ENCODE measurements at regions not wholly inside any gene's neighbourhood (a gene's known extent, or its start where the extent isn't known, plus 50 kb on each side); places are given as distances from the start of the nearest gene placed in this dataset.

- TF ChIP-seq TAF1 (IDR thresholded peaks at IDR 0.05; ENCODE audit: borderline replicate concordance, low read depth, low read length) (no peak), POLR2AphosphoS5 (IDR thresholded peaks at IDR 0.05; ENCODE audit: low read depth, low read length) (no peak), POLR2A (IDR thresholded peaks at IDR 0.05; ENCODE audit: low read depth, low read length) (no peak)
- DNase-seq (ENCODE audit: insufficient read length) (no peak), FAIRE-seq (no peak)
These were observed 92.3 kb upstream of the SLC38A2 start for GRCh38 chr12:46464863-46465262.

GRCh38 chr12:46462641-46463355 lies 90.2 kb upstream of the SLC38A2 start:
- TF ChIP-seq TAF1 (IDR thresholded peaks at IDR 0.05; ENCODE audit: borderline replicate concordance, low read depth, low read length), result no peak
- FAIRE-seq (no peak), DNase-seq (ENCODE audit: insufficient read length) (no peak)

DNA sequence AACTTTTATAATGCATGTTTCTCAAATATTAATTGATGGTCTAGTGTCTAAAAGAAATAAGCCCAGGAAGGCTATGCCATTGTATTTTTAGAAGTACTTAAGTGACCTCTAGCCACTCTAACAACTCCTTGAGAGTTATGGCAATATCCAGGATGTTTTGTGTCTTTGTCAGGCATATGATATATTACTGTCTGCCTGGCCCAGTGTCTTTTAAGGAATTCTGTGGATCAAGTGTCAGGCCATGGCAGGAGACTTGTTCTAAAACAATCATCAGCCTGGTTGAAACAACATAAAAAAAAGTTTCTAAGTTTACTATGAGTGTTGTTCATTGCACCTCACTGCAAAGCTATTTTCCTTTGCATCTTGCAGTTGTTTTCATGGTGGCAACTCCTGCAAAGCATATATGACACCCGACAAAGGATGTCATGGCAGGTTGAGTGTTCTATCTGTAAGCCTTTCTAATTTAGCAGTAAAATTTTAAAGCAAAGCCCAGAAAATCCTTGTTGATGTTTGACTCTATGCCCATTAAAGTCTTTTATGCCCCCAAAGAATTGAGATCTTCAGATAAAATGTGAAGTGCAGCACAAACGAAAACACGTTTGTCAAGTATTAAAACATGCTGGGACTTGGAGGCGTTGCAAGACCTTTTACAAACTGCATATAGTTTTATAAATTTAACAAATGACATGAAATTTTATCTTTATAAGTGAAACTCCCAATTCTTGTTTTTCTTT lies 89.5 kb upstream of the SLC38A2 start:
- FAIRE-seq (no peak), DNase-seq (ENCODE audit: insufficient read length) (no peak)
- TF ChIP-seq POLR2AphosphoS5 (IDR thresholded peaks at IDR 0.05; ENCODE audit: low read depth, low read length) (no peak), TAF1 (IDR thresholded peaks at IDR 0.05; ENCODE audit: borderline replicate concordance, low read depth, low read length) (no peak), POLR2A (IDR thresholded peaks at IDR 0.05; ENCODE audit: low read depth, low read length) (no peak)

GRCh38 chr12:46461459-46461858 lies 88.9 kb upstream of the SLC38A2 start:
- DNase-seq (ENCODE audit: insufficient read length) (no peak), FAIRE-seq (no peak)
- no peak for TF ChIP-seq POLR2A (IDR thresholded peaks at IDR 0.05; ENCODE audit: low read depth, low read length)
- no peak for TF ChIP-seq POLR2AphosphoS5 (IDR thresholded peaks at IDR 0.05; ENCODE audit: low read depth, low read length)
- TF ChIP-seq TAF1 (IDR thresholded peaks at IDR 0.05; ENCODE audit: borderline replicate concordance, low read depth, low read length), result no peak

GRCh38 chr12:46460682-46461210 lies 88.2 kb upstream of the SLC38A2 start:
- no peak for TF ChIP-seq POLR2AphosphoS5 (IDR thresholded peaks at IDR 0.05; ENCODE audit: low read depth, low read length)
- no peak for TF ChIP-seq POLR2A (IDR thresholded peaks at IDR 0.05; ENCODE audit: low read depth, low read length)
- no peak for TF ChIP-seq TAF1 (IDR thresholded peaks at IDR 0.05; ENCODE audit: borderline replicate concordance, low read depth, low read length)
- DNase-seq (ENCODE audit: insufficient read length), result no peak
- no peak for FAIRE-seq

DNA sequence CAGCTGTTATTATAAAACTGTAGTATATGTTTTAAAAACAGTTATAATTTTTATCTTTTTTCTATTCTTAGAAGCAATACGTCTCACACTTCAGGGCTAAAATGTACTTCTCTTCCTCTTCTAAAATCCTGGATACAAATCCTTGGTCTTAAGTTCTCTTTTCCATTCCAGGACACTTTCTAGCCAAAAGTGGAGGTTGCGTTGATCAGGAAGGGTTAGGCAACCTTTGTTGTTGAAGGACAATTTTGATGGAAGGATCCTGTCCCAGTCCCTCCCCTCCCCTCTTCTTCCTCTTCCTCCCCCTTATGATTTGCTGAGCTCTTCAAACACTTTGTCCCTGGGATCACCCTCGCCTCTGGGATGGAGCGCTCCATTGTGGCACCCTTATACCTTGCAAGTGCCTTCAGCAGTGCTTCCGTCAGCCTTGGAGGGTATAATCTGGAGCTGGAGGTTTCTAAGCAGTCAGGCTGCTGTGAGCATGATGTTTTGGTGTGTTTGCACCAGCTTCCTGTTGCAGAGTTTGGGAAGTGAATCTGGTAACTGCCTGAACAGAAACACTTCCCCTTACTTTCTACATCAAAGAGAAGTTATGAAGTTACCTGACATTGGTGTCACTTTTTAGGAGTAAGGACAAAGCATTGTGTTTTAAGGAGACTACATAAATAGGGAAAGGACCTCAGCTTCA lies 87.4 kb upstream of the SLC38A2 start:
- no peak for DNase-seq (ENCODE audit: insufficient read length)
- no peak for FAIRE-seq
- no peak for TF ChIP-seq TAF1 (IDR thresholded peaks at IDR 0.05; ENCODE audit: borderline replicate concordance, low read depth, low read length)

DNA sequence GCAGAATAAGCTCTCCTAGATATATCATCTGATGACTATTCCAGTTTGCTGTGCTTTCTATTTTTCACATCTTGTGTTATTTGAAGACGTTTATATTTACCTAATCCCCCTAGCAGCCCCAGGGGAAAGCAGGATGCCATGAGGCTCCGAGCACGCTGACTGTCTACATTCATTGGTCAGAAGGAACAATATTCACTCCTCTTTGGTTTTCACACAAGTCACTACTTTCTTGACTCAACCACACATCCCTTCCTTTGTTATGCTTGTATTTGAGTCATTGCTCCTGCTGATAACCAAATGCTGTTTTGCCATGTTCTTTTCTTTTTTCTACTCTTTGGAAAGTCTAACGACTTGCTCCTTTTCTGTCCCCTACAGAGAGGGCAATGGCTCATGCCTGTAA lies 86.5 kb upstream of the SLC38A2 start:
- TF ChIP-seq POLR2A (IDR thresholded peaks at IDR 0.05; ENCODE audit: low read depth, low read length), result no peak
- TF ChIP-seq TAF1 (IDR thresholded peaks at IDR 0.05; ENCODE audit: borderline replicate concordance, low read depth, low read length), result no peak
- no peak for TF ChIP-seq POLR2AphosphoS5 (IDR thresholded peaks at IDR 0.05; ENCODE audit: low read depth, low read length)
- DNase-seq (ENCODE audit: insufficient read length), result no peak
- FAIRE-seq, result no peak

DNA sequence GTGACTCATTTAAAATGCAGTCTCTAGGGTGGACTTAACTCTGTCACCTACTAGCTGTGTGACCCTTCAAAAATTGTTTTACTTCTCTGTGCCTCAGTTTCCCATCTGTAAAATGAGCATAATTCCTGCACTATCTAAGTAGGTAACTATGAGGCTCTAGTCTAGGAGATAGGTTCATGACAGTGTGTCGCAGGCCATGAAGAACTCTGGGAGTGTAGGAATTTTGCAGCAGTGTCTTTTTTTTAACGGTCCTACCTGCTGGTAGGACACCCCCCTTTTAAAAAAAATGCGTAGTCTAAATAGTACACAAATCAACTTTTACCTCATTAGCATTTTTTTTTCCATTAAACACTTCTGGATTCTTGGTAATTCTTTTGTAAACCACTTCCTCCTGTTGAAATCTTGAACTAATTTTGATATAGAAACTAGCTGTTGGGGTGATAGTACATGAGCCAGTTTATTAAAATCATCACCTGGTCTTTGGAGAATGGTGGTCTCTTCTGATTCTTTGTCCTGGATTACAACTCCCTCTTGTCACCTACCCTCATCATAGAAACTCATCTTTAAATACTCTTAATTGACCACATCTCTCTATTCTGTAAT lies 86.0 kb upstream of the SLC38A2 start:
- no peak for DNase-seq (ENCODE audit: insufficient read length)
- no peak for TF ChIP-seq TAF1 (IDR thresholded peaks at IDR 0.05; ENCODE audit: borderline replicate concordance, low read depth, low read length)
- no peak for TF ChIP-seq POLR2A (IDR thresholded peaks at IDR 0.05; ENCODE audit: low read depth, low read length)
- no peak for TF ChIP-seq POLR2AphosphoS5 (IDR thresholded peaks at IDR 0.05; ENCODE audit: low read depth, low read length)
- FAIRE-seq, result no peak

GRCh38 chr12:46457958-46458357 lies 85.4 kb upstream of the SLC38A2 start:
- FAIRE-seq (no peak), DNase-seq (ENCODE audit: insufficient read length) (no peak)
- TF ChIP-seq POLR2A (IDR thresholded peaks at IDR 0.05; ENCODE audit: low read depth, low read length) (no peak), TAF1 (IDR thresholded peaks at IDR 0.05; ENCODE audit: borderline replicate concordance, low read depth, low read length) (no peak), POLR2AphosphoS5 (IDR thresholded peaks at IDR 0.05; ENCODE audit: low read depth, low read length) (no peak)

GRCh38 chr12:46456356-46457334 lies 84.1 kb upstream of the SLC38A2 start:
- FAIRE-seq, result no peak
- DNase-seq (ENCODE audit: insufficient read length), result no peak
- TF ChIP-seq POLR2AphosphoS5 (IDR thresholded peaks at IDR 0.05; ENCODE audit: low read depth, low read length) (no peak), POLR2A (IDR thresholded peaks at IDR 0.05; ENCODE audit: low read depth, low read length) (no peak), TAF1 (IDR thresholded peaks at IDR 0.05; ENCODE audit: borderline replicate concordance, low read depth, low read length) (no peak)

All from GM12892 (cell line).